Left colon (tissue), 2 donors: ENCODE measurements at regions not wholly inside any gene's neighbourhood (a gene's known extent, or its start where the extent isn't known, plus 50 kb on each side); places are given as distances from the start of the nearest gene placed in this dataset.
"Not testable (repeated sequence)": the region's sequence is repeated elsewhere in the genome, so short reads cannot be mapped to it uniquely, and the experiment has no call there.

Experiments used
- ATAC-seq: fragments of 200-7000 bp; cut with Tn5 transposase; one replicate; pipeline ENCODE4 v1.9.1; 2020; ENCODE audit warnings: mild to moderate bottlenecking, moderate library complexity
- DNase-seq, 2 donors: peaks; one replicate each; pipeline ENCODE4 v3.0.0-alpha.2; 2020
- intact Hi-C, 2 donors: fragments of 100-400 bp; cut with DNase I in 1 of 2; cut with micrococcal nuclease in 1 of 2; formaldehyde crosslinking; loops; one replicate each; pipeline versions ENCODE4 v1.11.2 to v1.14.0; 2022; cut with DNase I, micrococcal nuclease
- donor health status: DM: no; HTN: no; CAD: no.
- donor health status: DM: yes; HTN: yes; CAD: no.

GRCh38 chr6:6411115-6411514 lies 90.7 kb upstream of the F13A1 start:
- intact Hi-C loops, result no loop called here
- ATAC-seq, result no peak
- no peak for DNase-seq

GRCh38 chr6:6412221-6412620 lies 91.8 kb upstream of the F13A1 start:
- no peak for ATAC-seq
- no peak for DNase-seq
- intact Hi-C loops, result no loop called here

GRCh38 chr6:6412700-6413099 lies 92.2 kb upstream of the F13A1 start:
- intact Hi-C loops, result no loop called here
- ATAC-seq, result no peak
- DNase-seq, result no peak

- intact Hi-C loops, result no loop called here
- no peak for DNase-seq
- no peak for ATAC-seq
Observed at GRCh38 chr6:6414931-6415330, 94.5 kb upstream of the F13A1 start.

- no peak for DNase-seq
- intact Hi-C loops, result no loop called here
- no peak for ATAC-seq
Observed at GRCh38 chr6:6417475-6417874, 97.0 kb upstream of the F13A1 start.

GRCh38 chr6:6418421-6418820 lies 98.0 kb upstream of the F13A1 start:
- ATAC-seq (no peak), DNase-seq (no peak)
- intact Hi-C loops, result no loop called here

- intact Hi-C loops, result no loop called here
- DNase-seq, result no peak
- ATAC-seq, result no peak
Observed at GRCh38 chr6:6420107-6420506, 99.6 kb upstream of the F13A1 start.

GRCh38 chr6:6434151-6434550 lies 113.7 kb upstream of the F13A1 start:
- ATAC-seq, result no peak
- no peak for DNase-seq
- intact Hi-C loops, result no loop called here

GRCh38 chr6:6434723-6435122 lies 114.3 kb upstream of the F13A1 start:
- DNase-seq (no peak), ATAC-seq (no peak)
- intact Hi-C loops, result no loop called here

- ATAC-seq (no peak), DNase-seq (no peak)
- intact Hi-C loops, result no loop called here
Observed at GRCh38 chr6:6436366-6436765, 115.9 kb upstream of the F13A1 start.

- intact Hi-C loops, result no loop called here
- DNase-seq, result no peak
- ATAC-seq, result no peak
Observed at GRCh38 chr6:6436946-6437345, 116.5 kb upstream of the F13A1 start.

GRCh38 chr6:6438286-6438685 lies 117.8 kb upstream of the F13A1 start:
- intact Hi-C loops, result no loop called here
- DNase-seq, result no peak
- ATAC-seq, result no peak

- ATAC-seq (no peak), DNase-seq (no peak)
- intact Hi-C loops, result no loop called here
Observed at GRCh38 chr6:6439778-6440177, 119.3 kb upstream of the F13A1 start.

GRCh38 chr6:6452002-6452401 lies 131.5 kb upstream of the F13A1 start:
- intact Hi-C loops, result no loop called here
- DNase-seq, result no peak
- no peak for ATAC-seq

GRCh38 chr6:6453186-6453585 lies 132.7 kb upstream of the F13A1 start:
- ATAC-seq, result no peak
- intact Hi-C loops, result no loop called here
- DNase-seq, result no peak

- intact Hi-C loops, result no loop called here
- no peak for ATAC-seq
- DNase-seq, result no peak
Observed at GRCh38 chr6:6455272-6455671, 133.2 kb upstream of the LY86 start.

- ATAC-seq, result no peak
- intact Hi-C loops, result no loop called here
- no peak for DNase-seq
Observed at GRCh38 chr6:6458172-6458571, 130.3 kb upstream of the LY86 start.

- ATAC-seq, intact Hi-C loops, DNase-seq: not testable (repeated sequence)
Observed at GRCh38 chr6:6459963-6460362, 128.6 kb upstream of the LY86 start.

GRCh38 chr6:6460416-6460815 lies 128.1 kb upstream of the LY86 start:
- no peak for DNase-seq
- ATAC-seq, result no peak
- intact Hi-C loops, result no loop called here

- intact Hi-C loops, result no loop called here
- ATAC-seq (no peak), DNase-seq (no peak)
Observed at GRCh38 chr6:6461138-6461537, 127.4 kb upstream of the LY86 start.

GRCh38 chr6:6466967-6467761 lies 121.4 kb upstream of the LY86 start:
- ATAC-seq (no peak), DNase-seq (no peak)
- intact Hi-C loops, result no loop called here
